Natural killer cell (primary cell): ENCODE measurements at regions not wholly inside any gene's neighbourhood (a gene's known extent, or its start where the extent isn't known, plus 50 kb on each side); places are given as distances from the start of the nearest gene placed in this dataset.

ENCODE experiments used
- ATAC-seq, 3 donors: fragments of 150-1000 bp in 2 of 3; fragments of 200-7000 bp in 1 of 3; cut with Tn5 transposase; 1 replicate in 1 of 3; 2 replicates in 2 of 3; pipeline ENCODE4 v1.10.0; 2021; ENCODE audit warnings: mild to moderate bottlenecking in 2 of 3, moderate library complexity in 2 of 3
- DNase-seq, 2 donors: peaks; one replicate each; pipeline versions ENCODE4 v3.0.0 to v3.0.0-alpha.2; 2013 to 2021; ENCODE audit warnings: mixed read lengths in 1 of 2
- H3K27ac ChIP-seq: one replicate; pipeline ENCODE4 v1.5.1; 2013; ENCODE audit warnings: mild to moderate bottlenecking, low read length
- H3K27me3 ChIP-seq: one replicate; pipeline ENCODE4 v1.6.1; 2013; ENCODE audit warnings: low read length; ENCODE audit not compliant: control insufficient read depth, insufficient read depth
- H3K36me3 ChIP-seq: one replicate; pipeline ENCODE4 v1.6.1; 2013; ENCODE audit warnings: low read length; ENCODE audit not compliant: control insufficient read depth, insufficient read depth
- H3K4me1 ChIP-seq: one replicate; pipeline ENCODE4 v1.6.1; 2013; ENCODE audit warnings: low read length; ENCODE audit not compliant: control insufficient read depth, insufficient read depth
- H3K4me3 ChIP-seq: one replicate; pipeline ENCODE4 v1.5.1; 2013; ENCODE audit warnings: low read length
- H3K9me3 ChIP-seq: one replicate; pipeline ENCODE4 v1.6.1; 2013; ENCODE audit warnings: low read length; ENCODE audit not compliant: control insufficient read depth, insufficient read depth
- H3K27ac Mint-ChIP-seq, 2 donors: one replicate each; pipeline ENCODE4 v1.8.0; 2022; ENCODE audit warnings: mild to moderate bottlenecking in 2 of 2, mixed read lengths in 2 of 2, moderate library complexity in 1 of 2
- H3K27me3 Mint-ChIP-seq, 2 donors: one replicate each; pipeline ENCODE4 v1.8.0; 2022; ENCODE audit warnings: low read depth in 2 of 2, mixed read lengths in 2 of 2
- H3K36me3 Mint-ChIP-seq: one replicate; pipeline ENCODE4 v1.8.0; 2022; ENCODE audit warnings: mixed read lengths
- H3K4me1 Mint-ChIP-seq, 2 donors: one replicate each; pipeline ENCODE4 v1.8.0; 2022; ENCODE audit warnings: mixed read lengths in 2 of 2
- H3K4me3 Mint-ChIP-seq: one replicate; pipeline ENCODE4 v1.8.0; 2022; ENCODE audit warnings: mild to moderate bottlenecking, moderate library complexity, mixed read lengths
- H3K9me3 Mint-ChIP-seq, 2 donors: one replicate each; pipeline ENCODE4 v1.8.0; 2022; ENCODE audit warnings: mixed read lengths in 2 of 2
- WGBS: methylation state at CpG from one replicate; pipeline ENCODE4 v1.1.7; 2013; ENCODE audit warnings: missing lambda C conversion rate; ENCODE audit not compliant: insufficient coverage; 5-methylcytosine and 5-hydroxymethylcytosine counted together
- intact Hi-C: fragments of 100-400 bp; cut with micrococcal nuclease; formaldehyde crosslinking; loops from one replicate; pipeline ENCODE4 v1.14.2; 2022
- TF ChIP-seq, protein P1 (sequence below): fragments of 200-600 bp; IDR thresholded peaks from one replicate; pipeline ENCODE4 v1.8.0; 2022; ENCODE audit warnings: antibody characterized with exemption

DNA sequence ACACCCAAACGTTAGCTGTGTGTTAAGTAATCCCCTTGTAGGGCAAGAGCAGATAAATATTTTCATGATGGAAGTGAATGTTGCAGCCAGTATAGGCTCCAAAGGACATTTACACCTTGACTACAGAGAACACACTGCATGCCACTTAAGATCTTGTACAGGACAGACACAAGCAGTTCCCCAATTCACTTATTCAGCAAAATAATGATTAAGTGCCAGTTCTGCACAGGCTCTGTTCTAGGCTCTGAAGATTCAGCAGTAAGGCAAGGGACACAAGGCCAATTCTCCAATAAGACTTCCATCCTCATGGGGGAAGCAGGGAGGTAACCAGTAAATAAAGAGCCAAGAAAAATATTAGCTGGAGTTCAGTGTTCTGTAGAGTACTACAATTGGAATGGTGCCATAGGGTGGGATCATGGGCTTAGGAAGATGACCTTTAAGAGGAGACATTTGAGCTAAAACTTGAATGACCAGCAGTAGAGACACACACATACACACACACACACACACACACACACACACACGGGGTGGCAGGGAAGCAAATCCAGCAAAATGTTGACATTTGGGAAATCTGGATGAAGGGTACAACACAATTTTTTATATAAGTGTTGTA, 199.9 kb upstream of the JUN start:
- peaks cover 3 to 9% of the 10 kb centered on the region in 2 donors for H3K27me3 Mint-ChIP-seq
- Histone ChIP-seq H3K4me1 (peaks cover 17% of the 10 kb centered on the region), H3K9me3 (no peaks in the 10 kb centered on the region), H3K4me3 (no peak overlapping the region), H3K27ac (no peak overlapping the region), H3K27me3 (no peaks in the 10 kb centered on the region), H3K36me3 (no peaks in the 10 kb centered on the region)
- TF ChIP-seq, protein P1, sequence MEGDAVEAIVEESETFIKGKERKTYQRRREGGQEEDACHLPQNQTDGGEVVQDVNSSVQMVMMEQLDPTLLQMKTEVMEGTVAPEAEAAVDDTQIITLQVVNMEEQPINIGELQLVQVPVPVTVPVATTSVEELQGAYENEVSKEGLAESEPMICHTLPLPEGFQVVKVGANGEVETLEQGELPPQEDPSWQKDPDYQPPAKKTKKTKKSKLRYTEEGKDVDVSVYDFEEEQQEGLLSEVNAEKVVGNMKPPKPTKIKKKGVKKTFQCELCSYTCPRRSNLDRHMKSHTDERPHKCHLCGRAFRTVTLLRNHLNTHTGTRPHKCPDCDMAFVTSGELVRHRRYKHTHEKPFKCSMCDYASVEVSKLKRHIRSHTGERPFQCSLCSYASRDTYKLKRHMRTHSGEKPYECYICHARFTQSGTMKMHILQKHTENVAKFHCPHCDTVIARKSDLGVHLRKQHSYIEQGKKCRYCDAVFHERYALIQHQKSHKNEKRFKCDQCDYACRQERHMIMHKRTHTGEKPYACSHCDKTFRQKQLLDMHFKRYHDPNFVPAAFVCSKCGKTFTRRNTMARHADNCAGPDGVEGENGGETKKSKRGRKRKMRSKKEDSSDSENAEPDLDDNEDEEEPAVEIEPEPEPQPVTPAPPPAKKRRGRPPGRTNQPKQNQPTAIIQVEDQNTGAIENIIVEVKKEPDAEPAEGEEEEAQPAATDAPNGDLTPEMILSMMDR = no peak
- no peak overlapping the region for H3K27ac Mint-ChIP-seq
- no CpG with 5 or more reads among the region's 2 CpGs for WGBS
- ATAC-seq (no peak), DNase-seq (no peak)
- intact Hi-C loops = no loop called here
- no peaks in the 10 kb centered on the region for H3K36me3 Mint-ChIP-seq
- peaks cover 32 to 40% of the 10 kb centered on the region in 2 donors for H3K4me1 Mint-ChIP-seq
- no peak overlapping the region for H3K4me3 Mint-ChIP-seq
- H3K9me3 Mint-ChIP-seq = no peaks in the 10 kb centered on the region

DNA sequence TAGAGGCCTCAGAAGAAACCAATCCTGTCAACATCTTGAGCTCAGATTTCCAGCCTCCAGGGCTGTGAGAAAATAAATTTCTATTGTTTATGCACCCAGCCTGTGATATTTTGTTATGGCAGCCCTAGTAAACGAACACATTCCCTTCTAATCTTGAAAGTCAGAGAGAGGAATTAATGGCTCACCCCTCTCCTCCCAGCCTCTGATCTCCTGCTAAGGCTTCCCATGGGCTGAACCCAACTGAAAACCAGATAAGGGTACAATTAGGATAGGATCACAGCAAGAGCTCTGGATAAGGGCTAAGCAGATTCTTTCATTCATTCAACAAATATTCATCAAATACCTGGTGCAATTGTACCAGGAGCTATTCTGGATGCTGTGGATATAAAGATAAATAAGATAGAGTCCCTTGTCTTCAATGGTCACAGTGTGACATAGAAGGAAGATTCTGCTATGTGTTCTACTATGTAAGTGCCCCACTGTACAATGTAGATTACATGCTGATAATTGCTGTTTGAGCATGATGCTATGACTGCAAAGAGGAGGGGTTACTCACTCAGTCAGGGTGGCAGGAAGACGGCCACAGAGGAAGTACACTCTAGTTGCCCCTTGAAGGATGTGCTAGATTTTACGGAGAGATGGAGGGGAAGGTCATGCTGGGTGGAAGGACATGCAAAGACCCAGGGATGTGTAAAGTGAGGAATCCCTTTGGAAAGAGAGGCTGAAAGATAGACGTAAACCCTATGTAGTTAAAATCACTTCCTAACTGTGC, 203.3 kb upstream of the JUN start:
- H3K4me1 ChIP-seq = peaks cover 7% of the 10 kb centered on the region
- intact Hi-C loops = no loop called here
- no peaks in the 10 kb centered on the region for H3K9me3 Mint-ChIP-seq
- no peaks in the 10 kb centered on the region for H3K27me3 ChIP-seq
- ATAC-seq = peak; percentile 73 to 88 (median 84)
- H3K4me1 Mint-ChIP-seq = peaks cover 19 to 31% of the 10 kb centered on the region in 2 donors
- H3K36me3 Mint-ChIP-seq = no peaks in the 10 kb centered on the region
- no peaks in the 10 kb centered on the region for H3K9me3 ChIP-seq
- no peak overlapping the region for H3K4me3 Mint-ChIP-seq
- H3K36me3 ChIP-seq = no peaks in the 10 kb centered on the region
- TF ChIP-seq, protein P1 = no peak
- 45% methylated on average over 4 of the region's 4 CpGs for WGBS
- H3K27ac ChIP-seq = no peak overlapping the region
- peak in 1 of 2 donors; percentile 40 for DNase-seq
- H3K27me3 Mint-ChIP-seq = no peaks in the 10 kb centered on the region
- no peak overlapping the region for H3K4me3 ChIP-seq
- peak overlapping the region in 1 of 2 donors; percentile 52 for H3K27ac Mint-ChIP-seq

DNA sequence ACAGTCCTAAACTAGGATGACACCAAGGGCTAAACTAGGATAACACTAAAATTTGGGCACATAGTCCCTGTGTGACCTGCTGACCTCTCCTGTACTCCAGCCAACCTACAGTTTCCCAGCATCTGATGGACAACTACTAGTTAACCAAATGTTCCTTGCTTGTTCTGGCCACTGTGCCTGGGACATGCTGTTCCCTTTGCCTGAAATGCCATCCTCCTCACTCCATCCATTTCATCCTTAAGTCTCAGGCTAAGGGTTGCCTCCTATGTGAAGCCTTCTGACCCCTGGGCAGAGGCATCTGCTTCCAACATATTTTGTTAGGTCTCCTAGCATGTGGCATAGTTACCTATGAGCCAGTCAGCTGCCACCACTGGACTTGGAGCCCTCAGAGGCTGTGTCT, 204.9 kb upstream of the JUN start:
- Histone ChIP-seq H3K4me1 (peaks cover 7% of the 10 kb centered on the region), H3K9me3 (no peaks in the 10 kb centered on the region), H3K27me3 (no peaks in the 10 kb centered on the region), H3K27ac (no peak overlapping the region), H3K4me3 (no peak overlapping the region), H3K36me3 (no peaks in the 10 kb centered on the region)
- no peaks in the 10 kb centered on the region for H3K36me3 Mint-ChIP-seq
- no peaks in the 10 kb centered on the region for H3K27me3 Mint-ChIP-seq
- TF ChIP-seq, protein P1 = no peak
- H3K9me3 Mint-ChIP-seq = no peaks in the 10 kb centered on the region
- ATAC-seq (no peak), DNase-seq (no peak)
- no peak overlapping the region for H3K4me3 Mint-ChIP-seq
- intact Hi-C loops = no loop called here
- no peak overlapping the region for H3K27ac Mint-ChIP-seq
- peaks cover 19 to 29% of the 10 kb centered on the region in 2 donors for H3K4me1 Mint-ChIP-seq
